Right lobe of liver (tissue), 4 donors: ENCODE measurements at regions not wholly inside any gene's neighbourhood (a gene's known extent, or its start where the extent isn't known, plus 50 kb on each side); places are given as distances from the start of the nearest gene placed in this dataset.

Experiments
- POLR2A ChIP-seq: fragments of 450-650 bp; IDR thresholded peaks from one replicate; pipeline ENCODE4 v1.6.1; 2017; ENCODE audit warnings: antibody characterized with exemption, mild to moderate bottlenecking
- TF ChIP-seq, protein P1 (sequence below), 4 donors: fragments of 200-600 bp in 3 of 4; fragments of 450-650 bp in 1 of 4; IDR thresholded peaks; one replicate each; pipeline versions ENCODE4 v1.5.1 to v1.8.0; 2016 to 2022; ENCODE audit warnings: antibody characterized with exemption in 4 of 4, mild to moderate bottlenecking in 2 of 4
- donor health status: DM: no; HTN: no; CAD: no.
- donor health status: DM: no; HTN: no; CAD: no.
- donor health status: DM: no; HTN: yes; CAD: no.

- TF ChIP-seq, protein P1, sequence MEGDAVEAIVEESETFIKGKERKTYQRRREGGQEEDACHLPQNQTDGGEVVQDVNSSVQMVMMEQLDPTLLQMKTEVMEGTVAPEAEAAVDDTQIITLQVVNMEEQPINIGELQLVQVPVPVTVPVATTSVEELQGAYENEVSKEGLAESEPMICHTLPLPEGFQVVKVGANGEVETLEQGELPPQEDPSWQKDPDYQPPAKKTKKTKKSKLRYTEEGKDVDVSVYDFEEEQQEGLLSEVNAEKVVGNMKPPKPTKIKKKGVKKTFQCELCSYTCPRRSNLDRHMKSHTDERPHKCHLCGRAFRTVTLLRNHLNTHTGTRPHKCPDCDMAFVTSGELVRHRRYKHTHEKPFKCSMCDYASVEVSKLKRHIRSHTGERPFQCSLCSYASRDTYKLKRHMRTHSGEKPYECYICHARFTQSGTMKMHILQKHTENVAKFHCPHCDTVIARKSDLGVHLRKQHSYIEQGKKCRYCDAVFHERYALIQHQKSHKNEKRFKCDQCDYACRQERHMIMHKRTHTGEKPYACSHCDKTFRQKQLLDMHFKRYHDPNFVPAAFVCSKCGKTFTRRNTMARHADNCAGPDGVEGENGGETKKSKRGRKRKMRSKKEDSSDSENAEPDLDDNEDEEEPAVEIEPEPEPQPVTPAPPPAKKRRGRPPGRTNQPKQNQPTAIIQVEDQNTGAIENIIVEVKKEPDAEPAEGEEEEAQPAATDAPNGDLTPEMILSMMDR (IDR thresholded peaks at IDR 0.05): no peak
- no peak for TF ChIP-seq POLR2A
Measured at GRCh38 chr6:114796576-114796975, 453.8 kb upstream of the HS3ST5 start.
